Panc1 (cell line): ENCODE measurements at regions not wholly inside any gene's neighbourhood (a gene's known extent, or its start where the extent isn't known, plus 50 kb on each side); places are given as distances from the start of the nearest gene placed in this dataset.

Experiments
- ATAC-seq: fragments of 200-7000 bp; cut with Tn5 transposase; 2 replicates; pipeline ENCODE4 v1.9.1; 2020; ENCODE audit warnings: mild to moderate bottlenecking, moderate library complexity
- BruUV-seq: library from RNA; stranded (reverse); fragments of 400-500 nt; replicated peaks from 2 replicates; lab custom pipeline; 2021; lab: Mats Ljungman, UMichigan
- CTCF ChIA-PET: fragments of 300-600 bp; sonication (Branson Sonifier 250); formaldehyde crosslinking; loops from one replicate; lab custom pipeline; 2022; ENCODE audit warnings: antibody characterized with exemption; lab: Charles Lee
- POLR2A ChIA-PET: fragments of 300-600 bp; sonication (Branson Sonifier 250); formaldehyde crosslinking; loops from one replicate; lab custom pipeline; 2022; ENCODE audit warnings: antibody characterized with exemption; lab: Charles Lee
- DNase-seq: peaks from one replicate; pipeline ENCODE4 v3.0.0-alpha.2; 2010; ENCODE audit warnings: low read depth, low spot score
- H3K27ac ChIP-seq: 2 replicates; pipeline ENCODE4 v1.5.1; 2011; ENCODE audit warnings: mild to moderate bottlenecking, low read length, inconsistent platforms
- H3K27me3 ChIP-seq: fragments of 200-500 bp; sonication (Bioruptor generic); 2 replicates; pipeline ENCODE4 v1.6.0; 2014; ENCODE audit warnings: low read length, inconsistent platforms; ENCODE audit not compliant: control insufficient read depth, insufficient read depth
- H3K36me3 ChIP-seq: fragments of 200-500 bp; sonication (Bioruptor generic); 2 replicates; pipeline ENCODE4 v1.5.1; 2014; ENCODE audit warnings: inconsistent platforms, mild to moderate bottlenecking, low read length, moderate library complexity; ENCODE audit not compliant: control insufficient read depth, insufficient read depth
- H3K4me1 ChIP-seq: 2 replicates; pipeline ENCODE4 v1.5.1; 2011; ENCODE audit warnings: inconsistent platforms, mild to moderate bottlenecking, low read length, moderate library complexity; ENCODE audit not compliant: control insufficient read depth, insufficient read depth
- H3K4me3 ChIP-seq, 2 experiments: 2 replicates each; pipeline ENCODE4 v1.5.1; 2011 to 2012; ENCODE audit warnings: low read depth in 2 of 2, low read length in 2 of 2, mild to moderate bottlenecking in 2 of 2, inconsistent platforms in 1 of 2, moderate library complexity in 1 of 2
- H3K9me3 ChIP-seq: fragments of 200-500 bp; sonication (Bioruptor generic); 2 replicates; pipeline ENCODE4 v1.5.1; 2014; ENCODE audit warnings: low read depth, mild to moderate bottlenecking, inconsistent platforms, low read length, moderate library complexity; ENCODE audit not compliant: control insufficient read depth, insufficient read depth
- CTCF ChIP-seq: fragments of 450-650 bp; IDR thresholded peaks from 2 replicates; pipeline ENCODE4 v1.5.1; 2017; ENCODE audit warnings: mild to moderate bottlenecking
- REST ChIP-seq, 2 experiments: IDR thresholded peaks; 2 replicates each; pipeline ENCODE4 v1.6.1; 2011 to 2012; ENCODE audit warnings: low read depth in 2 of 2, control low read depth in 1 of 2, low read length in 1 of 2, mild to moderate bottlenecking in 1 of 2, moderate library complexity in 1 of 2; ENCODE audit not compliant: insufficient read depth in 1 of 2
- SIN3A ChIP-seq: IDR thresholded peaks from 2 replicates; pipeline ENCODE4 v1.6.1; 2012; ENCODE audit warnings: low read depth, mild to moderate bottlenecking, low read length, moderate library complexity, borderline replicate concordance; ENCODE audit not compliant: insufficient read depth
- TCF7L2 ChIP-seq: IDR thresholded peaks from 2 replicates; pipeline ENCODE4 v1.6.1; 2011; ENCODE audit warnings: mild to moderate bottlenecking, low read depth, low read length, inconsistent platforms
- in situ Hi-C: cut with HindIII; loops from 2 replicates; pipeline ENCODE4 v1.10.0; 2016; ENCODE audit warnings: low sequenced_read_pairs, low pct_unique_long_range_greater_than_20kb
- intact Hi-C: fragments of 100-400 bp; cut with micrococcal nuclease; formaldehyde crosslinking; loops from one replicate; pipeline ENCODE4 v1.10.0; 2022; ENCODE audit not compliant: unreplicated experiment

- DNase-seq, result no peak
- ChIA-PET POLR2A (interaction anchor here (0.6 kb wide), 1 partner anchor 1878 kb away, joined by 3 read pairs; no protein-coding TSS in a partner anchor), CTCF (no interaction called here)
- Histone ChIP-seq H3K27ac (no peak overlapping the region), H3K27me3 (peaks cover 7% of the 10 kb centered on the region; the same call in 1 of the 2 replicates), H3K4me3 (no peak overlapping the region), H3K4me1 (no peaks in the 10 kb centered on the region), H3K36me3 (no peaks in the 10 kb centered on the region), H3K9me3 (no peaks in the 10 kb centered on the region)
- intact Hi-C loops, result no loop called here
- in situ Hi-C loops, result no loop called here
- BruUV-seq, result no TSS peak
- no peak for TF ChIP-seq CTCF
- ATAC-seq, result no peak
Observed at GRCh38 chr20:4441191-4441590, 192.1 kb upstream of the ADRA1D start.

- no peak overlapping the region for H3K4me3 ChIP-seq
- intact Hi-C loops, result no loop called here
- TF ChIP-seq REST (IDR thresholded peaks at IDR 0.05; ENCODE audit: insufficient read depth in 1 of 2, low read depth in 2 of 2, low read length in 1 of 2) (no peak), CTCF (no peak), SIN3A (no peak), TCF7L2 (no peak)
- ATAC-seq (no peak), DNase-seq (no peak)
- in situ Hi-C loops, result no loop called here
- ChIA-PET CTCF (no interaction called here), POLR2A (no interaction called here)
- no peaks in the 10 kb centered on the region for H3K9me3 ChIP-seq
- no peaks in the 10 kb centered on the region for H3K36me3 ChIP-seq
- no TSS peak for BruUV-seq
- H3K4me1 ChIP-seq, result no peaks in the 10 kb centered on the region
- H3K27ac ChIP-seq, result no peak overlapping the region
- H3K27me3 ChIP-seq, result peaks cover 10% of the 10 kb centered on the region
Observed at GRCh38 chr20:4439461-4439860, 190.4 kb upstream of the ADRA1D start.

GRCh38 chr20:4437131-4437530 is 188.0 kb upstream of the ADRA1D start:
- ChIA-PET CTCF (no interaction called here), POLR2A (no interaction called here)
- intact Hi-C loops, result no loop called here
- TF ChIP-seq REST (IDR thresholded peaks at IDR 0.05; ENCODE audit: insufficient read depth in 1 of 2, low read depth in 2 of 2, low read length in 1 of 2) (no peak), CTCF (no peak), TCF7L2 (no peak)
- in situ Hi-C loops, result no loop called here
- Histone ChIP-seq H3K4me3 (no peak overlapping the region), H3K9me3 (no peaks in the 10 kb centered on the region), H3K4me1 (no peaks in the 10 kb centered on the region), H3K36me3 (no peaks in the 10 kb centered on the region), H3K27ac (no peak overlapping the region), H3K27me3 (peaks cover 15% of the 10 kb centered on the region)
- no TSS peak for BruUV-seq
- no peak for DNase-seq
- ATAC-seq, result no peak
